Hippocampal formation (tissue), 2 donors: ENCODE measurements at regions not wholly inside any gene's neighbourhood (a gene's known extent, or its start where the extent isn't known, plus 50 kb on each side); places are given as distances from the start of the nearest gene placed in this dataset.

Experiments used
- DNase-seq, 2 donors: peaks; one replicate each; lab custom pipeline; 2025; lab: John Stamatoyannopoulos, UW

GRCh38 chr9:124179196-124180071, 78.3 kb upstream of the NEK6 start:
- DNase-seq, result no peak

GRCh38 chr9:124180557-124180956, 77.2 kb upstream of the NEK6 start:
- peak; percentile 29 to 57 for DNase-seq

- DNase-seq, result no peak
These were observed 75.0 kb upstream of the NEK6 start for GRCh38 chr9:124182741-124183140.

- DNase-seq, result no peak
These were observed 74.0 kb upstream of the NEK6 start for GRCh38 chr9:124183772-124184171.

GRCh38 chr9:124185413-124185812, 72.3 kb upstream of the NEK6 start:
- DNase-seq, result no peak

GRCh38 chr9:124187311-124187710, 70.4 kb upstream of the NEK6 start:
- DNase-seq, result no peak

- DNase-seq, result no peak
These were observed 69.2 kb upstream of the NEK6 start for GRCh38 chr9:124188331-124189110.

GRCh38 chr9:124190761-124191160, 67.0 kb upstream of the NEK6 start:
- peak; percentile 79 to 97 for DNase-seq

GRCh38 chr9:124191691-124192395, 65.9 kb upstream of the NEK6 start:
- DNase-seq, result no peak

- DNase-seq, result no peak
These were observed 61.0 kb upstream of the NEK6 start for GRCh38 chr9:124196814-124197176.

- no peak for DNase-seq
These were observed 60.3 kb upstream of the NEK6 start for GRCh38 chr9:124197177-124198095.

GRCh38 chr9:124198331-124198730, 59.4 kb upstream of the NEK6 start:
- no peak for DNase-seq

GRCh38 chr9:124198948-124199347, 58.8 kb upstream of the NEK6 start:
- no peak for DNase-seq

- no peak for DNase-seq
These were observed 58.3 kb upstream of the NEK6 start for GRCh38 chr9:124199474-124199873.

- peak; percentile 6 to 39 for DNase-seq
These were observed 55.2 kb upstream of the NEK6 start for GRCh38 chr9:124202447-124202971.

- no peak for DNase-seq
These were observed 51.9 kb upstream of the NEK6 start for GRCh38 chr9:124205686-124206352.

GRCh38 chr9:124206391-124206790, 51.4 kb upstream of the NEK6 start:
- no peak for DNase-seq
